Astrocyte (in vitro differentiated cells and primary cell): ENCODE measurements at regions not wholly inside any gene's neighbourhood (a gene's known extent, or its start where the extent isn't known, plus 50 kb on each side); places are given as distances from the start of the nearest gene placed in this dataset.

Experiments
- DNase-seq: peaks from one replicate; pipeline ENCODE4 v3.0.0-alpha.2; 2010; ENCODE audit warnings: low read depth
- FAIRE-seq: peaks from 2 replicates; lab custom pipeline; 2011; peaks lifted over from hg19 to GRCh38; lab: Jason Lieb, UNC
- H2AFZ ChIP-seq: 2 replicates; pipeline ENCODE4 v1.6.0; 2012; ENCODE audit warnings: low read depth, low read length, inconsistent platforms
- H3K27ac ChIP-seq: 2 replicates; pipeline ENCODE4 v1.5.1; 2011; ENCODE audit warnings: low read depth, low read length, inconsistent platforms
- H3K27me3 ChIP-seq: 2 replicates; pipeline ENCODE4 v1.6.0; 2011; ENCODE audit warnings: low read length, inconsistent platforms; ENCODE audit not compliant: insufficient read depth
- H3K36me3 ChIP-seq: 2 replicates; pipeline ENCODE4 v1.5.1; 2011; ENCODE audit warnings: low read length, inconsistent platforms; ENCODE audit not compliant: insufficient read depth
- H3K4me1 ChIP-seq: 2 replicates; pipeline ENCODE4 v1.5.1; 2011; ENCODE audit warnings: low read length, inconsistent platforms; ENCODE audit not compliant: insufficient read depth
- H3K4me2 ChIP-seq: 2 replicates; pipeline ENCODE4 v1.6.0; 2012; ENCODE audit warnings: low read length, inconsistent platforms
- H3K4me3 ChIP-seq: 2 replicates; pipeline ENCODE4 v1.5.1; 2011; ENCODE audit warnings: low read depth, mild to moderate bottlenecking, low read length, inconsistent platforms; ENCODE audit not compliant: insufficient read depth
- H3K79me2 ChIP-seq: 2 replicates; pipeline ENCODE4 v1.6.0; 2012; ENCODE audit warnings: mild to moderate bottlenecking, low read length, inconsistent platforms; ENCODE audit not compliant: insufficient read depth
- H3K9ac ChIP-seq: 2 replicates; pipeline ENCODE4 v1.6.0; 2012; ENCODE audit warnings: mild to moderate bottlenecking, low read length, inconsistent platforms
- H3K9me3 ChIP-seq: 2 replicates; pipeline ENCODE4 v1.5.1; 2012; ENCODE audit warnings: low read depth, mild to moderate bottlenecking, low read length, inconsistent platforms; ENCODE audit not compliant: insufficient read depth
- H4K20me1 ChIP-seq: 2 replicates; pipeline ENCODE4 v1.6.0; 2012; ENCODE audit warnings: low read length, inconsistent platforms; ENCODE audit not compliant: insufficient read depth
- H3K27ac Mint-ChIP-seq: one replicate; pipeline ENCODE4 v1.8.0; 2021; ENCODE audit warnings: mild to moderate bottlenecking, mixed read lengths; ENCODE audit not compliant: unreplicated experiment
- H3K27me3 Mint-ChIP-seq: one replicate; pipeline ENCODE4 v1.8.0; 2021; ENCODE audit warnings: low read depth, mixed read lengths; ENCODE audit not compliant: unreplicated experiment
- H3K36me3 Mint-ChIP-seq: one replicate; pipeline ENCODE4 v1.8.0; 2021; ENCODE audit warnings: low read depth, mixed read lengths; ENCODE audit not compliant: unreplicated experiment
- H3K4me1 Mint-ChIP-seq: one replicate; pipeline ENCODE4 v1.8.0; 2021; ENCODE audit warnings: low read depth, mixed read lengths; ENCODE audit not compliant: unreplicated experiment
- H3K4me3 Mint-ChIP-seq: one replicate; pipeline ENCODE4 v1.8.0; 2021; ENCODE audit warnings: mild to moderate bottlenecking, moderate library complexity, mixed read lengths; ENCODE audit not compliant: unreplicated experiment
- H3K9me3 Mint-ChIP-seq: one replicate; pipeline ENCODE4 v1.8.0; 2021; ENCODE audit warnings: mild to moderate bottlenecking, mixed read lengths; ENCODE audit not compliant: unreplicated experiment
- CTCF ChIP-seq: IDR thresholded peaks from 2 replicates; pipeline ENCODE4 v1.5.1; 2011; ENCODE audit warnings: low read depth, mild to moderate bottlenecking, inconsistent platforms, low read length, moderate library complexity; ENCODE audit not compliant: insufficient read depth
- EZH2 ChIP-seq: IDR thresholded peaks from 2 replicates; pipeline ENCODE4 v1.6.1; 2012; ENCODE audit warnings: mild to moderate bottlenecking, low read length, inconsistent platforms; ENCODE audit not compliant: insufficient read depth

- no peak overlapping the region for H3K4me3 ChIP-seq
- no peak overlapping the region for H3K9ac ChIP-seq
- Mint-ChIP-seq H3K27me3 (no peaks in the 10 kb centered on the region), H3K4me1 (no peaks in the 10 kb centered on the region), H3K36me3 (peaks cover 3% of the 10 kb centered on the region), H3K9me3 (peaks cover 5% of the 10 kb centered on the region), H3K4me3 (no peak overlapping the region), H3K27ac (no peak overlapping the region)
- H3K79me2 ChIP-seq, result no peaks in the 10 kb centered on the region
- no peaks in the 10 kb centered on the region for H3K27me3 ChIP-seq
- FAIRE-seq (no peak), DNase-seq (no peak)
- TF ChIP-seq EZH2, result no peak
- no peak for TF ChIP-seq CTCF
- H3K4me1 ChIP-seq, result no peaks in the 10 kb centered on the region
- H2AFZ ChIP-seq, result no peak overlapping the region
- H3K9me3 ChIP-seq, result no peaks in the 10 kb centered on the region
- no peaks in the 10 kb centered on the region for H4K20me1 ChIP-seq
- no peak overlapping the region for H3K4me2 ChIP-seq
- no peak overlapping the region for H3K27ac ChIP-seq
- no peaks in the 10 kb centered on the region for H3K36me3 ChIP-seq
Measured at GRCh38 chr16:72389791-72390190, 217.8 kb upstream of the PMFBP1 start.

DNA sequence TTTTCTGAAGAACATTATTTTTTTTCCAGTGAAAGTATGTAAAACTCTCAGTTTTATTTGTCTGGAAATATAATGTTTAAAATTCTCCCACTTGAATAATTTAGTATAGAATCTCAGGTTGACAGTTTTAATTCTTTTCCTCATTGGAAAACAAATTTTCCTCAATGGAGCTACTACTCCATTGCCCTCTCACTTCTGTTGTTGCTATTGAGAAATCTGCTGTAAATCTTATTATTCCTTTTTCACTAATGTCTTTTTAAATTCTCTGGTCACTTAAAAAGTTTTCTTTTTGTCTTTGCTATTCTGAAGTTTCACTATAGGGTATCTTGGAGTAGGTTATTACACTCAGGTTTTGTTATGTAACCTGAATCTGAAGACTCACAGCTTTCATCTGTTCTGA is 216.1 kb upstream of the PMFBP1 start:
- H3K9me3 Mint-ChIP-seq, result peaks cover 5% of the 10 kb centered on the region
- TF ChIP-seq EZH2 (no peak), CTCF (no peak)
- no peaks in the 10 kb centered on the region for H3K36me3 ChIP-seq
- H2AFZ ChIP-seq, result no peak overlapping the region
- DNase-seq (no peak), FAIRE-seq (no peak)
- no peaks in the 10 kb centered on the region for H3K4me1 ChIP-seq
- H3K27ac ChIP-seq, result no peak overlapping the region
- H3K4me3 Mint-ChIP-seq, result no peak overlapping the region
- H3K4me2 ChIP-seq, result no peak overlapping the region
- H3K27ac Mint-ChIP-seq, result no peak overlapping the region
- H3K9me3 ChIP-seq, result no peaks in the 10 kb centered on the region
- H3K4me3 ChIP-seq, result no peak overlapping the region
- peaks cover 3% of the 10 kb centered on the region for H3K36me3 Mint-ChIP-seq
- H3K27me3 ChIP-seq, result no peaks in the 10 kb centered on the region
- H3K27me3 Mint-ChIP-seq, result no peaks in the 10 kb centered on the region
- no peak overlapping the region for H3K9ac ChIP-seq
- no peaks in the 10 kb centered on the region for H3K4me1 Mint-ChIP-seq
- no peaks in the 10 kb centered on the region for H3K79me2 ChIP-seq
- H4K20me1 ChIP-seq, result no peaks in the 10 kb centered on the region

- no peaks in the 10 kb centered on the region for H3K9me3 ChIP-seq
- FAIRE-seq, result no peak
- Mint-ChIP-seq H3K27me3 (no peaks in the 10 kb centered on the region), H3K36me3 (no peaks in the 10 kb centered on the region), H3K4me3 (no peak overlapping the region), H3K4me1 (peaks cover 5% of the 10 kb centered on the region), H3K9me3 (peaks cover 5% of the 10 kb centered on the region), H3K27ac (no peak overlapping the region)
- no peak for DNase-seq
- no peak overlapping the region for H3K27ac ChIP-seq
- H3K4me2 ChIP-seq, result no peak overlapping the region
- H3K79me2 ChIP-seq, result no peaks in the 10 kb centered on the region
- H3K36me3 ChIP-seq, result no peaks in the 10 kb centered on the region
- TF ChIP-seq CTCF, result no peak
- TF ChIP-seq EZH2, result no peak
- H3K9ac ChIP-seq, result no peak overlapping the region
- H4K20me1 ChIP-seq, result no peaks in the 10 kb centered on the region
- no peaks in the 10 kb centered on the region for H3K27me3 ChIP-seq
- H3K4me1 ChIP-seq, result no peaks in the 10 kb centered on the region
- H2AFZ ChIP-seq, result no peak overlapping the region
- H3K4me3 ChIP-seq, result no peak overlapping the region
Measured at GRCh38 chr16:72384651-72385050, 212.7 kb upstream of the PMFBP1 start.
